GM12875 (cell line): ENCODE measurements at regions not wholly inside any gene's neighbourhood (a gene's known extent, or its start where the extent isn't known, plus 50 kb on each side); places are given as distances from the start of the nearest gene placed in this dataset.

ENCODE experiments used
- H3K4me3 ChIP-seq: one replicate; pipeline ENCODE4 v1.5.1; 2011; ENCODE audit warnings: low read depth, low read length, control low read depth
- CTCF ChIP-seq: IDR thresholded peaks from 2 replicates; pipeline ENCODE4 v1.5.1; 2011; ENCODE audit warnings: low read depth, mild to moderate bottlenecking, control low read depth, inconsistent platforms, low read length, moderate library complexity, borderline replicate concordance; ENCODE audit not compliant: insufficient read depth

GRCh38 chr5:116703941-116704340 lies 129.3 kb upstream of the SEMA6A start:
- no peak overlapping the region for H3K4me3 ChIP-seq
- TF ChIP-seq CTCF = no peak

- no peak for TF ChIP-seq CTCF
- H3K4me3 ChIP-seq = no peak overlapping the region
Measured at GRCh38 chr5:116703328-116703727, 128.7 kb upstream of the SEMA6A start.

- H3K4me3 ChIP-seq = no peak overlapping the region
- TF ChIP-seq CTCF = no peak
Measured at GRCh38 chr5:116702776-116703175, 128.2 kb upstream of the SEMA6A start.

- no peak for TF ChIP-seq CTCF
- no peak overlapping the region for H3K4me3 ChIP-seq
Measured at GRCh38 chr5:116699332-116699731, 124.7 kb upstream of the SEMA6A start.

GRCh38 chr5:116696366-116696765 lies 121.7 kb upstream of the SEMA6A start:
- H3K4me3 ChIP-seq = no peak overlapping the region
- TF ChIP-seq CTCF = no peak

GRCh38 chr5:116695681-116696080 lies 121.1 kb upstream of the SEMA6A start:
- no peak for TF ChIP-seq CTCF
- H3K4me3 ChIP-seq = no peak overlapping the region

- no peak for TF ChIP-seq CTCF
Measured at GRCh38 chr5:116686438-116686837, 111.8 kb upstream of the SEMA6A start.

More at GRCh38 chr5:116686438-116686837, 111.8 kb upstream of the SEMA6A start:
- H3K4me3 ChIP-seq = no peak overlapping the region
